IMR-90 (cell line): ENCODE measurements at regions not wholly inside any gene's neighbourhood (a gene's known extent, or its start where the extent isn't known, plus 50 kb on each side); places are given as distances from the start of the nearest gene placed in this dataset.

Experiments
- ATAC-seq: fragments of 200-7000 bp; cut with Tn5 transposase; 2 replicates; pipeline ENCODE4 v1.9.1; 2020; ENCODE audit warnings: low read depth, mild to moderate bottlenecking, moderate library complexity
- BruUV-seq: library from RNA; stranded (reverse); fragments of 400-500 nt; replicated peaks from 2 replicates; lab custom pipeline; 2021; lab: Mats Ljungman, UMichigan
- CTCF ChIA-PET: fragments of 300-600 bp; formaldehyde crosslinking; extraction: SDS; loops from one replicate; lab custom pipeline; 2021; ENCODE audit warnings: antibody characterized with exemption; lab: Yijun Ruan, JAX
- POLR2A ChIA-PET: fragments of 300-600 bp; sonication (Branson Sonifier 250); formaldehyde crosslinking; loops from one replicate; lab custom pipeline; 2022; ENCODE audit warnings: antibody characterized with exemption; ENCODE audit not compliant: unreplicated experiment; lab: Charles Lee
- DNase-seq: peaks from one replicate; pipeline ENCODE4 v3.0.0; 2013
- H2AFZ ChIP-seq: replicated peaks from 2 replicates; pipeline ENCODE3; 2013; ENCODE audit warnings: low read length, mild to moderate bottlenecking; ENCODE audit not compliant: poor library complexity
- H2AK5ac ChIP-seq: 2 replicates; pipeline ENCODE4 v1.6.1; 2013; ENCODE audit warnings: low read depth, low read length, inconsistent platforms
- H2AK9ac ChIP-seq: replicated peaks from 2 replicates; pipeline ENCODE3; 2013; ENCODE audit warnings: mild to moderate bottlenecking, low read depth, low read length, moderate library complexity; ENCODE audit not compliant: poor library complexity
- H2BK120ac ChIP-seq: 2 replicates; pipeline ENCODE4 v1.6.1; 2013; ENCODE audit warnings: low read depth, low read length, inconsistent platforms
- H2BK15ac ChIP-seq: 3 replicates; pipeline ENCODE4 v1.6.1; 2013; ENCODE audit warnings: low read depth, low read length, inconsistent platforms
- H2BK20ac ChIP-seq: 2 replicates; pipeline ENCODE4 v1.6.1; 2013; ENCODE audit warnings: low read depth, mild to moderate bottlenecking, inconsistent platforms, low read length, moderate library complexity
- H2BK5ac ChIP-seq: 2 replicates; pipeline ENCODE4 v1.6.1; 2013; ENCODE audit warnings: mild to moderate bottlenecking, low read depth, low read length, inconsistent platforms; ENCODE audit not compliant: poor library complexity, severe bottlenecking
- H3K14ac ChIP-seq: replicated peaks from 2 replicates; pipeline ENCODE4 v1.6.1; 2013; ENCODE audit warnings: low read depth, low read length, inconsistent platforms
- H3K18ac ChIP-seq: 2 replicates; pipeline ENCODE4 v1.6.1; 2013; ENCODE audit warnings: low read depth, low read length, control low read depth
- H3K23ac ChIP-seq: 2 replicates; pipeline ENCODE4 v1.6.1; 2013; ENCODE audit warnings: low read depth, low read length, inconsistent platforms
- H3K27ac ChIP-seq: 2 replicates; pipeline ENCODE4 v1.5.1; 2013; ENCODE audit warnings: mild to moderate bottlenecking, control low read depth, low read length; ENCODE audit not compliant: insufficient read depth
- H3K27me3 ChIP-seq: 2 replicates; pipeline ENCODE4 v1.6.1; 2013; ENCODE audit warnings: low read length; ENCODE audit not compliant: control insufficient read depth, insufficient read depth
- H3K36me3 ChIP-seq: 2 replicates; pipeline ENCODE4 v1.6.1; 2013; ENCODE audit warnings: low read length, mixed read lengths; ENCODE audit not compliant: control insufficient read depth, insufficient read depth
- H3K4ac ChIP-seq: 2 replicates; pipeline ENCODE4 v1.6.1; 2013; ENCODE audit warnings: low read depth, low read length, inconsistent platforms
- H3K4me1 ChIP-seq: 2 replicates; pipeline ENCODE4 v1.6.1; 2013; ENCODE audit warnings: low read length, mixed read lengths; ENCODE audit not compliant: control insufficient read depth, insufficient read depth
- H3K4me2 ChIP-seq: 2 replicates; pipeline ENCODE4 v1.6.1; 2013; ENCODE audit warnings: low read depth, mild to moderate bottlenecking, control low read depth, low read length, moderate library complexity
- H3K4me3 ChIP-seq: 2 replicates; pipeline ENCODE4 v1.5.1; 2013; ENCODE audit warnings: low read depth, mild to moderate bottlenecking, control low read depth, low read length, moderate library complexity; ENCODE audit not compliant: insufficient read depth
- H3K56ac ChIP-seq: 2 replicates; pipeline ENCODE4 v1.6.1; 2013; ENCODE audit warnings: low read length, inconsistent platforms; ENCODE audit not compliant: insufficient read depth; ENCODE audit errors: extremely low read depth
- H3K79me1 ChIP-seq, 2 experiments: 2 replicates each; pipeline ENCODE4 v1.6.1; 2013; ENCODE audit warnings: low read length in 2 of 2, inconsistent platforms in 1 of 2, low read depth in 1 of 2
- H3K9ac ChIP-seq: 2 replicates; pipeline ENCODE4 v1.6.1; 2013; ENCODE audit warnings: low read depth, low read length, control low read depth
- H3K9me1 ChIP-seq: 2 replicates; pipeline ENCODE4 v1.6.1; 2013; ENCODE audit warnings: low read length, inconsistent platforms; ENCODE audit not compliant: insufficient read depth
- H3K9me3 ChIP-seq: 2 replicates; pipeline ENCODE4 v1.6.1; 2013; ENCODE audit warnings: low read length; ENCODE audit not compliant: control insufficient read depth, insufficient read depth
- H4K20me1 ChIP-seq: 2 replicates; pipeline ENCODE4 v1.6.1; 2013; ENCODE audit warnings: low read length, inconsistent platforms; ENCODE audit not compliant: insufficient read depth
- H4K5ac ChIP-seq: 2 replicates; pipeline ENCODE4 v1.6.1; 2013; ENCODE audit warnings: mild to moderate bottlenecking, low read depth, low read length, control low read depth
- H4K8ac ChIP-seq, 2 experiments: 2 replicates each; pipeline ENCODE4 v1.6.1; 2013; ENCODE audit warnings: low read depth in 2 of 2, low read length in 2 of 2, control low read depth in 1 of 2, inconsistent platforms in 1 of 2
- H4K91ac ChIP-seq: 2 replicates; pipeline ENCODE4 v1.6.1; 2013; ENCODE audit warnings: low read depth, low read length, inconsistent platforms; ENCODE audit not compliant: insufficient read depth
- BHLHE40 ChIP-seq: fragments of 150-350 bp; IDR thresholded peaks from 2 replicates; pipeline ENCODE4 v1.6.1; 2016; ENCODE audit warnings: mild to moderate bottlenecking, low read depth, low read length
- CEBPB ChIP-seq: IDR thresholded peaks from 2 replicates; pipeline ENCODE4 v1.6.1; 2012; ENCODE audit warnings: low read depth, low read length, improper control_type of control experiment
- CHD1 ChIP-seq: IDR thresholded peaks from 2 replicates; pipeline ENCODE4 v1.6.1; 2012; ENCODE audit warnings: low read depth, low read length, improper control_type of control experiment
- CTCF ChIP-seq: conservative IDR thresholded peaks from 2 replicates; pipeline ENCODE4 v1.5.1; 2012; ENCODE audit warnings: mild to moderate bottlenecking, low read depth, low read length, improper control_type of control experiment
- ELK1 ChIP-seq: fragments of 150-350 bp; IDR thresholded peaks from 2 replicates; pipeline ENCODE4 v1.6.1; 2016; ENCODE audit warnings: low read depth, mild to moderate bottlenecking, low read length, moderate library complexity, borderline replicate concordance
- FOS ChIP-seq: fragments of 150-350 bp; IDR thresholded peaks from 2 replicates; pipeline ENCODE4 v1.6.1; 2016; ENCODE audit warnings: low read depth, low read length
- MAZ ChIP-seq: IDR thresholded peaks from 2 replicates; pipeline ENCODE4 v1.6.1; 2012; ENCODE audit warnings: low read depth, mild to moderate bottlenecking, low read length, improper control_type of control experiment, moderate library complexity, borderline replicate concordance
- MXI1 ChIP-seq: IDR thresholded peaks from 2 replicates; pipeline ENCODE4 v1.6.1; 2012; ENCODE audit warnings: low read depth, mild to moderate bottlenecking, low read length, moderate library complexity, borderline replicate concordance
- NFE2L2 ChIP-seq: fragments of 150-350 bp; IDR thresholded peaks from 2 replicates; pipeline ENCODE4 v1.6.1; 2016; ENCODE audit warnings: low read depth, mild to moderate bottlenecking, low read length
- POLR2A ChIP-seq: IDR thresholded peaks from 2 replicates; pipeline ENCODE4 v1.6.1; 2012; ENCODE audit warnings: mild to moderate bottlenecking, low read depth, low read length
- RCOR1 ChIP-seq: IDR thresholded peaks from 2 replicates; pipeline ENCODE4 v1.6.1; 2012; ENCODE audit warnings: mild to moderate bottlenecking, low read length, improper control_type of control experiment; ENCODE audit not compliant: insufficient replicate concordance
- RFX5 ChIP-seq: IDR thresholded peaks from 2 replicates; pipeline ENCODE4 v1.8.0; 2012; ENCODE audit warnings: low read depth, mild to moderate bottlenecking, low read length, moderate library complexity
- SMC3 ChIP-seq: fragments of 150-350 bp; IDR thresholded peaks from 2 replicates; pipeline ENCODE4 v1.6.1; 2016; ENCODE audit warnings: low read depth, mild to moderate bottlenecking, antibody characterized with exemption, low read length, moderate library complexity
- USF2 ChIP-seq: fragments of 150-350 bp; IDR thresholded peaks from 2 replicates; pipeline ENCODE4 v1.6.1; 2017; ENCODE audit warnings: mild to moderate bottlenecking, antibody characterized with exemption, low read length, low read depth
- WGBS, 2 experiments: methylation state at CpG; one replicate each; pipeline versions ENCODE4 v1.1.5 to v1.1.7; 2013; ENCODE audit warnings: missing lambda C conversion rate in 2 of 2; ENCODE audit not compliant: insufficient read length in 1 of 2; ENCODE audit errors: extremely low coverage in 2 of 2; 5-methylcytosine and 5-hydroxymethylcytosine counted together
- dilution Hi-C: fragments of 300-500 bp; cut with HindIII; formaldehyde crosslinking; loops from one replicate; pipeline ENCODE4 v1.14.3; 2018; ENCODE audit warnings: low sequenced_read_pairs; ENCODE audit not compliant: unreplicated experiment
- in situ Hi-C: fragments of 300-500 bp; cut with MboI; formaldehyde crosslinking; loops from 3 replicates; pipeline ENCODE4 v1.14.3; 2019; ENCODE audit warnings: low sequenced_read_pairs, inconsistent platforms, mixed read lengths
- intact Hi-C: fragments of 100-400 bp; cut with micrococcal nuclease; formaldehyde crosslinking; loops from 2 replicates; pipeline ENCODE4 v1.10.0; 2022

GRCh38 chr1:187477535-187477934 lies 648.8 kb downstream of the PLA2G4A start:
- CTCF ChIA-PET = interaction anchor here (1.6 kb wide), 1 partner anchor 14 kb away, joined by 3 read pairs; no protein-coding TSS in a partner anchor
- dilution Hi-C loops = no loop called here
- in situ Hi-C loops = no loop called here

More at GRCh38 chr1:187477535-187477934, 648.8 kb downstream of the PLA2G4A start:
- H2AK5ac ChIP-seq = no peak overlapping the region
- H3K56ac ChIP-seq = no peak overlapping the region
- H3K27me3 ChIP-seq = no peaks in the 10 kb centered on the region
- H2AK9ac ChIP-seq = no peak overlapping the region
- no peak overlapping the region for H3K4me3 ChIP-seq
- H3K18ac ChIP-seq = no peak overlapping the region
- H3K9me1 ChIP-seq = no peaks in the 10 kb centered on the region
- no TSS peak for BruUV-seq
- H4K8ac ChIP-seq = no peak overlapping the region
- no peak overlapping the region for H2BK5ac ChIP-seq
- no peak overlapping the region for H3K14ac ChIP-seq
- no peak overlapping the region for H3K23ac ChIP-seq
- no peak overlapping the region for H3K9ac ChIP-seq
- no peaks in the 10 kb centered on the region for H3K36me3 ChIP-seq
- H2BK120ac ChIP-seq = no peak overlapping the region
- no peak overlapping the region for H4K5ac ChIP-seq
- H3K4me2 ChIP-seq = no peak overlapping the region
- no peak for TF ChIP-seq MAZ
- no peak for TF ChIP-seq NFE2L2
- no peak for TF ChIP-seq FOS
- no peak for TF ChIP-seq ELK1
- no peak for TF ChIP-seq MXI1
- no peak for TF ChIP-seq BHLHE40
- TF ChIP-seq RFX5 = no peak
- no peak for TF ChIP-seq POLR2A
- no peak for TF ChIP-seq CTCF
- no peak for TF ChIP-seq USF2
- no peak for TF ChIP-seq CHD1
- TF ChIP-seq RCOR1 = no peak
- TF ChIP-seq CEBPB = no peak
- TF ChIP-seq SMC3 = no peak
- ATAC-seq (no peak), DNase-seq (no peak)
- H3K27ac ChIP-seq = no peak overlapping the region
- POLR2A ChIA-PET = no interaction called here
- H3K79me1 ChIP-seq = no peaks in the 10 kb centered on the region
- H4K20me1 ChIP-seq = no peaks in the 10 kb centered on the region
- no peak overlapping the region for H2BK15ac ChIP-seq
- H4K91ac ChIP-seq = no peak overlapping the region
- no peak overlapping the region for H2BK20ac ChIP-seq
- H2AFZ ChIP-seq = no peak overlapping the region
- H3K4ac ChIP-seq = no peak overlapping the region
- peaks cover 2% of the 10 kb centered on the region; the same call in 1 of the 2 replicates for H3K4me1 ChIP-seq
- H3K9me3 ChIP-seq = no peaks in the 10 kb centered on the region
- no CpG with 5 or more reads among the region's 4 CpGs for WGBS, 2 experiments
- intact Hi-C loops = loop anchor here (5.0 to 10.0 kb wide), 3 partner anchors 210 to 650 kb away; no protein-coding TSS in a partner anchor
